Omental fat pad (tissue), 3 donors: ENCODE measurements at regions not wholly inside any gene's neighbourhood (a gene's known extent, or its start where the extent isn't known, plus 50 kb on each side); places are given as distances from the start of the nearest gene placed in this dataset.

ENCODE experiments used
- ATAC-seq: fragments of 150-250 bp; one replicate; pipeline ENCODE4 v1.9.1; 2016; ENCODE audit warnings: mild to moderate bottlenecking, moderate library complexity; ENCODE audit not compliant: low FRiP score
- DNase-seq: peaks from one replicate; pipeline ENCODE4 v3.0.0-alpha.2; 2019; ENCODE audit warnings: low spot score
- TF ChIP-seq, protein P1 (sequence below), 3 donors: fragments of 450-650 bp; IDR thresholded peaks; one replicate each; pipeline ENCODE4 v1.5.1; 2016 to 2017; ENCODE audit warnings: antibody characterized with exemption in 3 of 3, mild to moderate bottlenecking in 3 of 3, moderate library complexity in 2 of 3

DNA sequence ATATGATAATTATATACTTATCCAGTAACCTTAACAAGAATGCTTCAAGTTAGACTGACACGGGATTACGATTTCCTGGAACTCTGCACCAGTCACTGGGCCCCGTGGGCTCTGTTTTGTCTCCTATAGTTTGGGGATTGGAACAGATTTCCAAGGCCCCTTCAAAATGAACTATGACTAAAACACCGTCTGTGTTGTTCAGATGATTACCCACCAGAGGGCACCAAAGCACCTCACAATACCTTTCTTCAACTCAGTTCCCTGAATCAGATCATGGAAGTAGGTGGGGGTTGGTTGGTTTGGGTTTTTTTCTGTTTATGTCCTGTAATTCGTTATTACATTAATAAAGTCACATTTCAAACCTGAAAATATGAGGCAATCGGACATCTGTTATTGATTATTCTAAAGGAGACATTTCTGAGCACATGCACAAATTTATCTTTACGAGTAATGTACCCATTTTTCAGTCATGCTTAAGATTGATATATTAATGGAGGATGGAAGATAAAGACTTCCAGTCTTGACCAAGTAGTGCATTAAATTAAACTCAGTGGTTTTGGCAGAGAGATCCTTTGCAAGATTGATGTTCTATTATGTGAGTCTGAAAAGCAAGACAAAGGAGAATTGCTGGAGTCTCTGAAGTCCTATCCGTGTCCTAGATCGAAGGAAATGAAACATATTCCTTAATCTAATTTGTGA lies 112.0 kb upstream of the COL21A1 start:
- peak; percentile 81 for ATAC-seq
- no peak for DNase-seq
- TF ChIP-seq, protein P1, sequence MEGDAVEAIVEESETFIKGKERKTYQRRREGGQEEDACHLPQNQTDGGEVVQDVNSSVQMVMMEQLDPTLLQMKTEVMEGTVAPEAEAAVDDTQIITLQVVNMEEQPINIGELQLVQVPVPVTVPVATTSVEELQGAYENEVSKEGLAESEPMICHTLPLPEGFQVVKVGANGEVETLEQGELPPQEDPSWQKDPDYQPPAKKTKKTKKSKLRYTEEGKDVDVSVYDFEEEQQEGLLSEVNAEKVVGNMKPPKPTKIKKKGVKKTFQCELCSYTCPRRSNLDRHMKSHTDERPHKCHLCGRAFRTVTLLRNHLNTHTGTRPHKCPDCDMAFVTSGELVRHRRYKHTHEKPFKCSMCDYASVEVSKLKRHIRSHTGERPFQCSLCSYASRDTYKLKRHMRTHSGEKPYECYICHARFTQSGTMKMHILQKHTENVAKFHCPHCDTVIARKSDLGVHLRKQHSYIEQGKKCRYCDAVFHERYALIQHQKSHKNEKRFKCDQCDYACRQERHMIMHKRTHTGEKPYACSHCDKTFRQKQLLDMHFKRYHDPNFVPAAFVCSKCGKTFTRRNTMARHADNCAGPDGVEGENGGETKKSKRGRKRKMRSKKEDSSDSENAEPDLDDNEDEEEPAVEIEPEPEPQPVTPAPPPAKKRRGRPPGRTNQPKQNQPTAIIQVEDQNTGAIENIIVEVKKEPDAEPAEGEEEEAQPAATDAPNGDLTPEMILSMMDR (IDR thresholded peaks at IDR 0.05), result peak in 2 of 3 donors; percentile 69 to 80

DNA sequence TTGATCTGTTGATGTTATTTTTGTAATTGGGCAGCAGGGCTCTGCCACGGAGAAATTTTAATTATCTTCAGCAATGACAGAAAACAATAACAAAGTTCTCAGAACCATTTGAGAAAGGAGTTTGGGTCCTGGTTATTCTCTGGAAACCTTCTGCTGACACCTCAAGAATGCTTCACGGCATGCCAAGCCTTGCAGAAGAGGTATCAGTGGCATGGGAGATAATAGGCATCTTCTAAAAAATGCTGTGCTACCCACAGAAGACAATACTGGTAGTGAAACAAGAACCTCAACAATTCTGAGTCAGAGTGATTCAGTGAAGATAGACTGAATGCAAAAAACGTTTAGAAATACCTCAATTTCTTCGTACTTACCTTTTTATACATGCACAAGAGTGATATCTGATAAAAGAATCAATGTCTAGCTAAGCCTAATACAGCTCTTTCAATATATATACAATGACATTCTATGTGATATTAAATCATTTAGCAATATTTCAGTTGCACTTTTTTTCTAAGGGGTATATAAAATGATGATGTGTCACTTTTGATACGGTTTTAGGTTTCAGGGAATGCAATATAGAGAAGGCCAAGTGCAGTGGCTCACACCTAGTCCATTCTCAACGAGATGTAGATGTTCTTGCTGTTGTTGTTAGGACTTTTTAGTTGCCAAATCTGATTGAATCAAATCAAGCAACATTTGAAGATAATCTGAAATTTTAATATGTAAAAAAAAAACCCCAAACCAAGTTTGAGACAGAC lies 110.4 kb upstream of the COL21A1 start:
- TF ChIP-seq, protein P1 (IDR thresholded peaks at IDR 0.05), result no peak
- DNase-seq, result no peak
- ATAC-seq, result no peak

DNA sequence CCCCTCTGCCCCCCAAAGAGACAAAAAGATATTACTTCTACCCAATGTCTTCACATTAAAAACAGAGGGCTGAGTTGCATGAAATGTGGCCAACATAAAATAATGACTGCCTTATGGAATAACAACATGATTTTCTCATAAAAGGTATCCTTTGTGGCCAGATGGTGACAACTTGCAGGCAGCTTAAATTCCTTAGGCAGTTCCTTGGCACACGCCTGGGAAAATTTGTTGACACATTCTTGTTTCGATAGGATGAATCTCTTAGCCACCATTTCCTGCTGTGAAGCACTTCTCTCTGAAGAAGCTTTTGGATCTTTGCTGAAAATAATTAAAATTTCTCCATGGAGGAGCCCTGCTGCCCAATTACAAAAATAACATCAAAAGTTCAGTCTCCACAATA lies 109.0 kb upstream of the COL21A1 start:
- DNase-seq (no peak), ATAC-seq (no peak)

DNA sequence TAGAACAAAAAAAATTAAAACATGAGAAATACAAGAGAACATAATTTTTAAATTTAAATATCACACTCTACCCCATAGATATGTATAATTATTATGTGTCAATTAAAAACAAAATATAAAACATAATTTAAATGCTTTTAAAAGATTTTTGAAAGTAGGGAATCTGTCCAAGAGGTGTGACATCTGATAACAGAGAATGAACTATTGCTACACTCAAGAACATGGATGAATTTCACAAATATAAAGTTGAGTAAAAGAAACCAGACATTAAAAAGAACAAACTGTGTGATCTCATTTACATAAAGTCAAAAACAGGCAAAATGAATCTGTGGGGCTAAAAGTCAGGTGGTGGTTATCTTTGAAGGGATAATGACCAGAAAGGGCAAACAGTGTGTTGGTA lies 106.5 kb upstream of the COL21A1 start:
- TF ChIP-seq, protein P1 (IDR thresholded peaks at IDR 0.05), result no peak
- DNase-seq (no peak), ATAC-seq (no peak)

More for the DNA sequence above, 109.0 kb upstream of the COL21A1 start:
- TF ChIP-seq, protein P1 (IDR thresholded peaks at IDR 0.05), result no peak

DNA sequence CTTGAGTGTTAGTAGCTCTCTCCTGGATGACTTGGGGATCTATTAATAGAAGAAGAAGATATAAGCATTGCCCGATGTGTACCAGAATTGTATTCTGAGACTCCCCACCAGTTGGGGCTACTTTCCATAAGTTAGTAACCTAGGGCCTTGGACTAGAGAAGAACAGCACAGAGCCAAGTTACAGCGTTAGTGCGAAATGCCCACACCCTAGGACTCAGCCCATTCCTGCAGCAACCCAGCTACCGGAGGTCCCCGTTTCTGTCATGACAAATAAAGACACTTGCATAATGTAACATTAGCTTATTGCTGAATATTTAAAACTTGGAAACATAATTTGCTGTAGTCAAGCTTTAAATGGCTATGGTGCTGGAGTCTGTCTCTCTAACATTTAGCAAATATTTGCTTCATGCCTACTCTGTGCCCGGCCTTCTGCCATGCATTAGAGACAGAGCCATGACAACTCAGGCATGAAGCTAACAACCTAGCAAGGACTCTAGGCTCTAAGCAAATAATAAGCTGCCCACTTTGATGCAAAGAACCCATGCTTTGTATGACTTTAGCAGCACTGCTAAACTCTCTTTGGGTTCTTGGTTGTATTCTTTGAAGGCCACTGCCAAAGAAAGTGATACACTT lies 103.4 kb upstream of the COL21A1 start:
- no peak for ATAC-seq
- TF ChIP-seq, protein P1 (IDR thresholded peaks at IDR 0.05), result no peak

DNA sequence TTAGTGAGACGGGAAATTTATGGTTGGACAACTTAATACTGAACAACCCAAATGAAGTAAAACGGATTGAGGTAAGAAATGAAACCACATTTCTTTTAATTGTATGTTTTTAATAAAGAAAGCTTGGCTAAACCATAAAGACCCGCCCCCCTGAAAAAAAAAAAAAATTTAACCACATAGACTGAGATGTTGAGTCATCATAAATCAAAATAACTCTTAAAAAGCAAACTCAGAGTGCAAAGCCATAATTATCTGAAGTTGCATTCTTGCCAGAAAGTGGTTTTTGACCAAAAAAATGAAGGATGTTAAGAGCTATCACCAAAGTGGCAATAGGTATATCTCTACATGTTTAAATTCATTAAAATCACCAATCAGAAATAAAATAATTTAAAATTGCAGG lies 101.8 kb upstream of the COL21A1 start:
- TF ChIP-seq, protein P1 (IDR thresholded peaks at IDR 0.05), result no peak
- ATAC-seq (no peak), DNase-seq (no peak)

More for the DNA sequence above, 103.4 kb upstream of the COL21A1 start:
- no peak for DNase-seq
